Left lung (tissue), 4 donors: ENCODE measurements at regions not wholly inside any gene's neighbourhood (a gene's known extent, or its start where the extent isn't known, plus 50 kb on each side); places are given as distances from the start of the nearest gene placed in this dataset.
A peak's percentile ranks its signal among the peaks of the same experiment; 100 is the strongest.

Experiments
- ATAC-seq: fragments of 200-7000 bp; cut with Tn5 transposase; one replicate; pipeline ENCODE4 v1.9.1; 2020; ENCODE audit warnings: moderate library complexity
- DNase-seq, 4 donors: peaks; one replicate each; pipeline ENCODE4 v3.0.0-alpha.2; 2013 to 2020
- H3K27ac ChIP-seq, 2 donors: fragments of 200-600 bp; sonication (generic) in 1 of 2; one replicate each; pipeline versions ENCODE4 v1.5.0 to v1.8.0; 2020 to 2021
- H3K27me3 ChIP-seq, 2 donors: fragments of 200-600 bp; sonication (generic) in 1 of 2; one replicate each; pipeline versions ENCODE4 v1.5.0 to v1.8.0; 2020 to 2021
- H3K36me3 ChIP-seq, 2 donors: fragments of 200-600 bp; sonication (generic) in 1 of 2; one replicate each; pipeline versions ENCODE4 v1.5.0 to v1.8.0; 2020 to 2021
- H3K4me1 ChIP-seq, 2 donors: fragments of 200-600 bp; one replicate each; pipeline ENCODE4 v1.8.0; 2021
- H3K4me3 ChIP-seq, 2 donors: fragments of 200-600 bp; sonication (generic) in 1 of 2; one replicate each; pipeline versions ENCODE4 v1.5.0 to v1.8.0; 2020 to 2021; ENCODE audit warnings: mild to moderate bottlenecking in 1 of 2
- H3K9me3 ChIP-seq, 2 donors: fragments of 200-600 bp; sonication (generic) in 1 of 2; one replicate each; pipeline versions ENCODE4 v1.5.0 to v1.8.0; 2020 to 2021
- CTCF ChIP-seq, 2 donors: fragments of 200-600 bp; sonication (generic) in 1 of 2; IDR thresholded peaks; one replicate each; pipeline versions ENCODE4 v1.5.0 to v1.8.0; 2021; ENCODE audit warnings: antibody characterized with exemption in 2 of 2
- intact Hi-C, 2 donors: fragments of 100-400 bp; cut with DNase I; formaldehyde crosslinking; loops; one replicate each; pipeline versions ENCODE4 v1.11.2 to v1.14.2; 2022
- donor health status: DM: no; HTN: yes; CAD: no.
- donor health status: DM: no; HTN: no; CAD: no.

GRCh38 chr4:14827111-14827510 lies 175.2 kb upstream of the CPEB2 start:
- DNase-seq, result no peak

GRCh38 chr4:14829795-14830194 lies 172.5 kb upstream of the CPEB2 start:
- intact Hi-C loops, result no loop called here
- TF ChIP-seq CTCF (IDR thresholded peaks at IDR 0.05), result no peak

More at GRCh38 chr4:14827111-14827510, 175.2 kb upstream of the CPEB2 start:
- Histone ChIP-seq H3K36me3 (no peaks in the 10 kb centered on the region), H3K27me3 (no peaks in the 10 kb centered on the region), H3K4me3 (no peak overlapping the region), H3K27ac (no peak overlapping the region), H3K4me1 (no peaks in the 10 kb centered on the region), H3K9me3 (no peaks in the 10 kb centered on the region)
- intact Hi-C loops, result no loop called here
- no peak for TF ChIP-seq CTCF (IDR thresholded peaks at IDR 0.05)
- no peak for ATAC-seq

GRCh38 chr4:14831416-14831815 lies 170.9 kb upstream of the CPEB2 start:
- no peaks in the 10 kb centered on the region for H3K27me3 ChIP-seq
- H3K4me3 ChIP-seq, result no peak overlapping the region
- TF ChIP-seq CTCF (IDR thresholded peaks at IDR 0.05), result no peak
- intact Hi-C loops, result no loop called here
- peak; percentile 14 for ATAC-seq
- H3K27ac ChIP-seq, result no peak overlapping the region
- no peaks in the 10 kb centered on the region for H3K36me3 ChIP-seq
- no peaks in the 10 kb centered on the region for H3K4me1 ChIP-seq
- H3K9me3 ChIP-seq, result no peaks in the 10 kb centered on the region
- no peak for DNase-seq

More at GRCh38 chr4:14829795-14830194, 172.5 kb upstream of the CPEB2 start:
- Histone ChIP-seq H3K27ac (no peak overlapping the region), H3K27me3 (no peaks in the 10 kb centered on the region), H3K4me1 (no peaks in the 10 kb centered on the region), H3K9me3 (no peaks in the 10 kb centered on the region), H3K36me3 (no peaks in the 10 kb centered on the region), H3K4me3 (no peak overlapping the region)
- DNase-seq, result no peak
- ATAC-seq, result no peak

- H3K27me3 ChIP-seq, result no peaks in the 10 kb centered on the region
- H3K27ac ChIP-seq, result no peak overlapping the region
- intact Hi-C loops, result no loop called here
- DNase-seq (no peak), ATAC-seq (no peak)
- no peak overlapping the region for H3K4me3 ChIP-seq
- H3K4me1 ChIP-seq, result no peaks in the 10 kb centered on the region
- no peaks in the 10 kb centered on the region for H3K9me3 ChIP-seq
- no peak for TF ChIP-seq CTCF (IDR thresholded peaks at IDR 0.05)
- no peaks in the 10 kb centered on the region for H3K36me3 ChIP-seq
These were observed 169.2 kb upstream of the CPEB2 start for GRCh38 chr4:14833053-14833452.

- Histone ChIP-seq H3K4me3 (no peak overlapping the region), H3K27ac (no peak overlapping the region), H3K4me1 (no peaks in the 10 kb centered on the region), H3K27me3 (no peaks in the 10 kb centered on the region), H3K36me3 (no peaks in the 10 kb centered on the region), H3K9me3 (peaks cover 0 to 4% of the 10 kb centered on the region in 2 donors)
- ATAC-seq (no peak), DNase-seq (no peak)
- no peak for TF ChIP-seq CTCF (IDR thresholded peaks at IDR 0.05)
- intact Hi-C loops, result no loop called here
These were observed 167.9 kb upstream of the CPEB2 start for GRCh38 chr4:14834382-14834781.
